LNCAP (cell line): ENCODE measurements at regions not wholly inside any gene's neighbourhood (a gene's known extent, or its start where the extent isn't known, plus 50 kb on each side); places are given as distances from the start of the nearest gene placed in this dataset.

Experiments used
- CTCF ChIP-seq: fragments of 450-650 bp; IDR thresholded peaks from 2 replicates; pipeline ENCODE4 v1.5.1; 2017; ENCODE audit warnings: mild to moderate bottlenecking

GRCh38 chr4:74619931-74620702 is 174.2 kb downstream of the BTC start:
- TF ChIP-seq CTCF, result no peak

- no peak for TF ChIP-seq CTCF
These were observed 172.7 kb downstream of the BTC start for GRCh38 chr4:74621616-74622015.

GRCh38 chr4:74623041-74623440 is 171.3 kb downstream of the BTC start:
- TF ChIP-seq CTCF, result peak; percentile 68

GRCh38 chr4:74624351-74625151 is 169.8 kb downstream of the BTC start:
- TF ChIP-seq CTCF, result no peak

- no peak for TF ChIP-seq CTCF
These were observed 168.3 kb downstream of the BTC start for GRCh38 chr4:74625981-74626380.

- TF ChIP-seq CTCF, result no peak
These were observed 167.2 kb downstream of the BTC start for GRCh38 chr4:74627093-74627492.

GRCh38 chr4:74627504-74627903 is 166.8 kb downstream of the BTC start:
- TF ChIP-seq CTCF, result no peak
